HCT116 (cell line): ENCODE measurements at regions not wholly inside any gene's neighbourhood (a gene's known extent, or its start where the extent isn't known, plus 50 kb on each side); places are given as distances from the start of the nearest gene placed in this dataset.

Source experiments
- ATAC-seq: fragments of 200-7000 bp; cut with Tn5 transposase; 2 replicates; pipeline ENCODE4 v1.9.1; 2020; ENCODE audit warnings: mild to moderate bottlenecking, moderate library complexity
- BruUV-seq: library from RNA; stranded (reverse); fragments of 400-500 nt; replicated peaks from 2 replicates; lab custom pipeline; 2021; lab: Mats Ljungman, UMichigan
- CTCF ChIA-PET: fragments of 300-600 bp; sonication (Branson Sonifier 250); formaldehyde crosslinking; loops from one replicate; lab custom pipeline; 2021; ENCODE audit warnings: antibody characterized with exemption; lab: Charles Lee
- POLR2A ChIA-PET: fragments of 300-600, 350-600 bp; sonication (Branson Sonifier 250); formaldehyde crosslinking; loops from one replicate; lab custom pipeline; 2021; ENCODE audit warnings: antibody characterized with exemption; lab: Charles Lee
- RAD21 ChIA-PET, 2 experiments: fragments of 300-600 bp; sonication (Branson Sonifier 250); formaldehyde crosslinking; loops; one replicate each; lab custom pipeline; 2023; ENCODE audit warnings: low total read pairs in 2 of 2; ENCODE audit not compliant: uncharacterized antibody in 2 of 2, unreplicated experiment in 2 of 2, low non-redundant PET in 1 of 2; lab: Charles Lee
- DNase-seq: peaks from one replicate; pipeline ENCODE4 v3.0.0-alpha.2; 2010; ENCODE audit warnings: low read depth, low spot score
- H2AFZ ChIP-seq: fragments of 200-600 bp; shearing (Covaris generic), sonication (generic); 2 replicates; pipeline ENCODE4 v1.6.1; 2017; ENCODE audit warnings: low read depth, mixed run types, mixed read lengths, antibody characterized with exemption, low read length; ENCODE audit not compliant: poor library complexity, severe bottlenecking
- H3K27ac ChIP-seq: 2 replicates; pipeline ENCODE4 v1.5.1; 2012; ENCODE audit warnings: low read depth, low read length
- H3K27me3 ChIP-seq: fragments of 200-600 bp; sonication (generic); 2 replicates; pipeline ENCODE4 v1.6.1; 2016; ENCODE audit warnings: mixed run types, low read length, mixed read lengths; ENCODE audit not compliant: insufficient read depth
- H3K36me3 ChIP-seq, 2 experiments: fragments of 200-500 bp in 1 of 2; fragments of 200-600 bp in 1 of 2; sonication (Bioruptor generic) in 1 of 2; sonication (generic) in 1 of 2; 2 replicates each; pipeline versions ENCODE4 v1.5.1 to v1.6.1; 2014 to 2016; ENCODE audit warnings: low read length in 2 of 2, inconsistent platforms in 1 of 2, mixed read lengths in 1 of 2, mixed run types in 1 of 2; ENCODE audit not compliant: insufficient read depth in 2 of 2, control insufficient read depth in 1 of 2
- H3K4me1 ChIP-seq, 2 experiments: fragments of 200-600 bp in 1 of 2; sonication (generic) in 1 of 2; 2 replicates each; pipeline versions ENCODE4 v1.5.1 to v1.6.1; 2012 to 2017; ENCODE audit warnings: low read length in 2 of 2, inconsistent platforms in 1 of 2, mild to moderate bottlenecking in 1 of 2, mixed read lengths in 1 of 2, mixed run types in 1 of 2, moderate library complexity in 1 of 2; ENCODE audit not compliant: insufficient read depth in 2 of 2, control insufficient read depth in 1 of 2
- H3K4me2 ChIP-seq: fragments of 200-600 bp; sonication (generic); 2 replicates; pipeline ENCODE4 v1.6.1; 2017; ENCODE audit warnings: mixed run types, low read length, mixed read lengths
- H3K4me3 ChIP-seq, 2 experiments: fragments of 200-600 bp in 1 of 2; sonication (generic) in 1 of 2; replicated peaks in 1 of 2; 2 replicates each; pipeline ENCODE4 v1.5.1; 2011 to 2016; ENCODE audit warnings: low read length in 2 of 2, control low read depth in 1 of 2, low read depth in 1 of 2, mild to moderate bottlenecking in 1 of 2, mixed read lengths in 1 of 2, mixed run types in 1 of 2
- H3K79me2 ChIP-seq: fragments of 200-600 bp; sonication (generic); 2 replicates; pipeline ENCODE4 v1.6.1; 2017; ENCODE audit warnings: mild to moderate bottlenecking, mixed run types, low read length, moderate library complexity, mixed read lengths; ENCODE audit not compliant: insufficient read depth
- H3K9ac ChIP-seq: fragments of 200-600 bp; sonication (generic); 2 replicates; pipeline ENCODE4 v1.6.1; 2016; ENCODE audit warnings: low read length, mixed read lengths
- H3K9me2 ChIP-seq: fragments of 200-600 bp; sonication (generic), shearing (Covaris generic); 2 replicates; pipeline ENCODE4 v1.6.1; 2017; ENCODE audit warnings: mixed run types, mild to moderate bottlenecking, moderate library complexity; ENCODE audit not compliant: insufficient read depth
- H3K9me3 ChIP-seq, 2 experiments: fragments of 200-500 bp in 1 of 2; fragments of 200-600 bp in 1 of 2; sonication (Bioruptor generic) in 1 of 2; sonication (generic) in 1 of 2; 2 replicates each; pipeline ENCODE4 v1.6.1; 2014 to 2017; ENCODE audit warnings: low read length in 2 of 2, mixed read lengths in 2 of 2, inconsistent platforms in 1 of 2, low read depth in 1 of 2, mild to moderate bottlenecking in 1 of 2, mixed run types in 1 of 2, moderate library complexity in 1 of 2; ENCODE audit not compliant: control insufficient read depth in 1 of 2, insufficient read depth in 1 of 2
- H4K20me1 ChIP-seq: fragments of 200-600 bp; sonication (generic), shearing (Covaris generic); 2 replicates; pipeline ENCODE4 v1.6.1; 2017; ENCODE audit warnings: mixed run types, mild to moderate bottlenecking, moderate library complexity; ENCODE audit not compliant: insufficient read depth
- ATF3 ChIP-seq: IDR thresholded peaks from 2 replicates; pipeline ENCODE4 v1.6.1; 2012
- CEBPB ChIP-seq: IDR thresholded peaks from 2 replicates; pipeline ENCODE4 v1.6.1; 2012; ENCODE audit warnings: low read depth
- EZH2 ChIP-seq: fragments of 200-600 bp; sonication (generic); IDR thresholded peaks from 2 replicates; pipeline ENCODE4 v1.6.1; 2017; ENCODE audit warnings: antibody characterized with exemption, mixed run types
- EZH2phosphoT487 ChIP-seq: fragments of 200-600 bp; IDR thresholded peaks from 2 replicates; pipeline ENCODE4 v1.6.1; 2018; ENCODE audit warnings: antibody characterized with exemption, borderline replicate concordance
- FOSL1 ChIP-seq: IDR thresholded peaks from 2 replicates; pipeline ENCODE4 v1.6.1; 2012; ENCODE audit warnings: low read depth
- JUND ChIP-seq: IDR thresholded peaks from 2 replicates; pipeline ENCODE4 v1.6.1; 2012
- POLR2A ChIP-seq: IDR thresholded peaks from 2 replicates; pipeline ENCODE4 v1.7.0; 2011; ENCODE audit warnings: borderline replicate concordance; ENCODE audit not compliant: insufficient read depth, insufficient read length; ENCODE audit errors: extremely low read depth
- POLR2AphosphoS5 ChIP-seq: IDR thresholded peaks from 2 replicates; pipeline ENCODE4 v1.6.1; 2011; ENCODE audit warnings: mild to moderate bottlenecking, low read depth, low read length, moderate library complexity
- REST ChIP-seq: IDR thresholded peaks from 2 replicates; pipeline ENCODE4 v1.6.1; 2012; ENCODE audit warnings: low read depth
- SRF ChIP-seq: IDR thresholded peaks from 2 replicates; pipeline ENCODE4 v1.6.1; 2012; ENCODE audit warnings: low read depth
- ZBTB33 ChIP-seq: IDR thresholded peaks from 2 replicates; pipeline ENCODE4 v1.6.1; 2011; ENCODE audit warnings: mild to moderate bottlenecking, low read length, moderate library complexity; ENCODE audit not compliant: insufficient replicate concordance; ENCODE audit errors: extremely low read depth
- intact Hi-C: fragments of 100-400 bp; cut with micrococcal nuclease; formaldehyde crosslinking; loops from 2 replicates; pipeline ENCODE4 v1.10.0; 2022

GRCh38 chr6:144862769-144863168, 577.6 kb downstream of the UTRN start:
- ChIA-PET RAD21 (no interaction called here), CTCF (no interaction called here), POLR2A (no interaction called here)
- Histone ChIP-seq H3K9me3 (peaks cover 0 to 40% of the 10 kb centered on the region in 2 experiments; a peak in 2 of 4 replicates), H3K79me2 (no peaks in the 10 kb centered on the region), H3K27ac (no peak overlapping the region), H3K36me3 (no peaks in the 10 kb centered on the region; a peak in 2 of 4 replicates), H4K20me1 (no peaks in the 10 kb centered on the region), H3K9me2 (no peaks in the 10 kb centered on the region), H3K4me2 (no peak overlapping the region), H3K9ac (no peak overlapping the region), H2AFZ (no peak overlapping the region), H3K4me3 (no peak overlapping the region), H3K4me1 (no peaks in the 10 kb centered on the region), H3K27me3 (no peaks in the 10 kb centered on the region)
- no TSS peak for BruUV-seq
- ATAC-seq (no peak), DNase-seq (no peak)
- intact Hi-C loops, result no loop called here
- TF ChIP-seq POLR2AphosphoS5 (no peak), REST (no peak), EZH2phosphoT487 (no peak), SRF (no peak), POLR2A (no peak), JUND (no peak), CEBPB (no peak), ATF3 (no peak), ZBTB33 (no peak), EZH2 (no peak), FOSL1 (no peak)
